ENCODE measurements at regions not wholly inside any gene's neighbourhood (a gene's known extent, or its start where the extent isn't known, plus 50 kb on each side); places are given as distances from the start of the nearest gene placed in this dataset.

DNA sequence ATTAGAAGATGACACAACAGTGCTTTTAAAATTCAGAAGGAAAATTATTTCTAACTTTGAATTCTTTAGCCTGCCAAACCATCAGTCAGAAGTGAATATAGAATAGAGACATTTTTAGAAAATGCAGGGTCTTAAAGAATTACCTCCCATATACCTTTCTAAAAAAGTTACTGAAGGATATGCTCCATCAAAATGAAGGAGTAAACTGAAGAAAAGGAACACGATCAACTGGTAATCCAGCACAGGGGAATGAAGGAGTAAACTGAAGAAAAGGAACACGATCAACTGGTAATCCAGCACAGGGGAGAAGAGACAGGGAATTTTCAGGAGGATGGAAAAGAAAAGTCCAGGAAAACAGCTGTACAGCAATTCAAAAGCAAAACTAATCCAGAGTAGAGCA, 75.4 kb upstream of the LDLRAD3 start:
- Histone ChIP-seq H3K9me3 (ENCODE audit: low read depth) (no peaks in the 10 kb centered on the region), H3K27me3 (no peaks in the 10 kb centered on the region), H3K4me1 (ENCODE audit: low read depth) (no peaks in the 10 kb centered on the region), H3K27ac (no peak overlapping the region), H3K4me3 (no peak overlapping the region), H3K36me3 (no peaks in the 10 kb centered on the region)
- DNase-seq (ENCODE audit: low read depth in 1 of 2, low spot score in 1 of 2) = no peak
- TF ChIP-seq CTCF (IDR thresholded peaks at IDR 0.05; ENCODE audit: low read depth, low read length) = no peak

GRCh38 chr11:35873721-35874120, 70.1 kb upstream of the LDLRAD3 start:
- Histone ChIP-seq H3K4me3 (no peak overlapping the region), H3K36me3 (no peaks in the 10 kb centered on the region), H3K27me3 (no peaks in the 10 kb centered on the region), H3K9me3 (ENCODE audit: low read depth) (no peaks in the 10 kb centered on the region), H3K27ac (no peak overlapping the region), H3K4me1 (ENCODE audit: low read depth) (no peaks in the 10 kb centered on the region)
- no peak for DNase-seq (ENCODE audit: low read depth in 1 of 2, low spot score in 1 of 2)
- TF ChIP-seq CTCF (IDR thresholded peaks at IDR 0.05; ENCODE audit: low read depth, low read length) = no peak

GRCh38 chr11:35874751-35875450, 69.0 kb upstream of the LDLRAD3 start:
- Histone ChIP-seq H3K4me1 (ENCODE audit: low read depth) (no peaks in the 10 kb centered on the region), H3K27ac (no peak overlapping the region), H3K4me3 (no peak overlapping the region), H3K36me3 (no peaks in the 10 kb centered on the region), H3K9me3 (ENCODE audit: low read depth) (no peaks in the 10 kb centered on the region), H3K27me3 (no peaks in the 10 kb centered on the region)
- no peak for DNase-seq (ENCODE audit: low read depth in 1 of 2, low spot score in 1 of 2)
- TF ChIP-seq CTCF (IDR thresholded peaks at IDR 0.05; ENCODE audit: low read depth, low read length) = no peak

- TF ChIP-seq CTCF (IDR thresholded peaks at IDR 0.05; ENCODE audit: low read depth, low read length) = no peak
- Histone ChIP-seq H3K4me3 (no peak overlapping the region), H3K9me3 (ENCODE audit: low read depth) (no peaks in the 10 kb centered on the region), H3K27me3 (no peaks in the 10 kb centered on the region), H3K4me1 (ENCODE audit: low read depth) (no peaks in the 10 kb centered on the region), H3K36me3 (no peaks in the 10 kb centered on the region), H3K27ac (no peak overlapping the region)
- DNase-seq (ENCODE audit: low read depth in 1 of 2, low spot score in 1 of 2) = no peak
These were observed 68.4 kb upstream of the LDLRAD3 start for GRCh38 chr11:35875466-35875865.

- H3K9me3 ChIP-seq (ENCODE audit: low read depth) = no peaks in the 10 kb centered on the region
- no peak for TF ChIP-seq CTCF (IDR thresholded peaks at IDR 0.05; ENCODE audit: low read depth, low read length)
- H3K27ac ChIP-seq = no peak overlapping the region
- DNase-seq (ENCODE audit: low read depth in 1 of 2, low spot score in 1 of 2) = no peak
- no peaks in the 10 kb centered on the region for H3K36me3 ChIP-seq
- H3K4me3 ChIP-seq = no peak overlapping the region
- H3K27me3 ChIP-seq = no peaks in the 10 kb centered on the region
- no peaks in the 10 kb centered on the region for H3K4me1 ChIP-seq (ENCODE audit: low read depth)
These were observed 67.1 kb upstream of the LDLRAD3 start for GRCh38 chr11:35876786-35877185.
